GM21723 (cell line): ENCODE measurements at regions not wholly inside any gene's neighbourhood (a gene's known extent, or its start where the extent isn't known, plus 50 kb on each side); places are given as distances from the start of the nearest gene placed in this dataset.

Experiments
- ATAC-seq: cut with Tn5 transposase; IDR thresholded peaks from one replicate; pipeline ENCODE4 v1.9.1; 2021; ENCODE audit warnings: mild to moderate bottlenecking, moderate library complexity; ENCODE audit not compliant: unreplicated experiment

- ATAC-seq, result no peak
Measured at GRCh38 chr4:57504139-57504538, 394.0 kb upstream of the IGFBP7 start.

- no peak for ATAC-seq
Measured at GRCh38 chr4:57501720-57502119, 391.5 kb upstream of the IGFBP7 start.

GRCh38 chr4:57499786-57500185 lies 389.6 kb upstream of the IGFBP7 start:
- no peak for ATAC-seq

- ATAC-seq, result no peak
Measured at GRCh38 chr4:57498251-57498650, 388.1 kb upstream of the IGFBP7 start.

GRCh38 chr4:57496697-57497471 lies 386.7 kb upstream of the IGFBP7 start:
- ATAC-seq, result no peak

- ATAC-seq, result no peak
Measured at GRCh38 chr4:57494821-57495220, 384.6 kb upstream of the IGFBP7 start.

- ATAC-seq, result no peak
Measured at GRCh38 chr4:57492251-57492878, 382.2 kb upstream of the IGFBP7 start.

- ATAC-seq, result no peak
Measured at GRCh38 chr4:57491388-57491787, 381.2 kb upstream of the IGFBP7 start.

- ATAC-seq, result no peak
Measured at GRCh38 chr4:57490520-57491255, 380.5 kb upstream of the IGFBP7 start.

GRCh38 chr4:57488366-57489162 lies 378.4 kb upstream of the IGFBP7 start:
- no peak for ATAC-seq

GRCh38 chr4:57475424-57475823 lies 365.2 kb upstream of the IGFBP7 start:
- ATAC-seq, result no peak

- ATAC-seq, result no peak
Measured at GRCh38 chr4:57465321-57466056, 355.3 kb upstream of the IGFBP7 start.

- ATAC-seq, result no peak
Measured at GRCh38 chr4:57462843-57463242, 352.7 kb upstream of the IGFBP7 start.

- ATAC-seq, result no peak
Measured at GRCh38 chr4:57460967-57461366, 350.8 kb upstream of the IGFBP7 start.

GRCh38 chr4:57448901-57449300 lies 338.7 kb upstream of the IGFBP7 start:
- no peak for ATAC-seq

GRCh38 chr4:57448452-57448851 lies 338.3 kb upstream of the IGFBP7 start:
- no peak for ATAC-seq

GRCh38 chr4:57446266-57446665 lies 336.1 kb upstream of the IGFBP7 start:
- ATAC-seq, result no peak

GRCh38 chr4:57445686-57446085 lies 335.5 kb upstream of the IGFBP7 start:
- ATAC-seq, result no peak

GRCh38 chr4:57444671-57445070 lies 334.5 kb upstream of the IGFBP7 start:
- no peak for ATAC-seq

- no peak for ATAC-seq
Measured at GRCh38 chr4:57443787-57444186, 333.6 kb upstream of the IGFBP7 start.
